GM19239 (cell line): ENCODE measurements at regions not wholly inside any gene's neighbourhood (a gene's known extent, or its start where the extent isn't known, plus 50 kb on each side); places are given as distances from the start of the nearest gene placed in this dataset.

Source experiments
- DNase-seq: peaks from one replicate; pipeline ENCODE4 v3.0.0; 2011; ENCODE audit warnings: low spot score; ENCODE audit not compliant: insufficient read length
- FAIRE-seq: peaks from 2 replicates; lab custom pipeline; 2011; peaks lifted over from hg19 to GRCh38; lab: Jason Lieb, UNC

DNA sequence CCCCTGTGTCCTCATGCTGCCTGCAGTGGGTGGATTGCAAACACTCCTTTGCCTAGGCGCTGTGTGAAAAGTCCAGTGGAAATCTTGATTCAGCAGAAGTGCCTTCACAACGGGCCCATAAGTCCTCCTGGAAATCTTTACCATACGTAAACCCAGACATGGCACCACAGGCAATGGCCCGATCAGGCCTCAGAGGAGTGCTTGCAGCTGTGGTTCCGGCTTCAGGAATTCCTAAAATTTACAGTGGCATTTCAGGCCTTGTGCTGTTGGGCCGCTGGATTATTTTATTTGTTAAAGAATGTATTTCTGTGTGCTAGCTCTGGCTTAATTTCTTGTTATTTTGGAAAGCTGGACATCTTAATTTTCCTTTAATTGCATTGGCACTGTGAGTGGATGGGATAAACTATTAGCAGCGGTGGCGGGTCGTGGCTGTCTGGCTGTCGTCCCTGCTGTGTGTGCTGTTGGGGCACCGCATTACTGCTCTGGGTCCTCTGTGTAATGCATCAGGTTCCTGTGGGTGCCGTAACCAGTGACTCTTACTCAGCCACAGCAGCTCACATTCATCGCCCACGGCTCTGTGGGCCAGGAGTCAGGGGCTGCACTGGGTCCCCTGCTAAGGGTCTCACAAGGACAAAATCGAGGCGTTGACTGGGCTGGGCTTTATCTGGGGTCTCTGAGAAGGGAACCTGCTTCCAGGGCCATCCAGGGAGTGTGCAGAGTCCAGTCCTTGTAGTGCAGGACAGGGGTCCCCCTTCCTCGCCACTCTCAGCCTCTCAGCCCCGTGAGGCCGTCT is 73.1 kb downstream of the RTP5 start:
- DNase-seq (no peak), FAIRE-seq (no peak)

DNA sequence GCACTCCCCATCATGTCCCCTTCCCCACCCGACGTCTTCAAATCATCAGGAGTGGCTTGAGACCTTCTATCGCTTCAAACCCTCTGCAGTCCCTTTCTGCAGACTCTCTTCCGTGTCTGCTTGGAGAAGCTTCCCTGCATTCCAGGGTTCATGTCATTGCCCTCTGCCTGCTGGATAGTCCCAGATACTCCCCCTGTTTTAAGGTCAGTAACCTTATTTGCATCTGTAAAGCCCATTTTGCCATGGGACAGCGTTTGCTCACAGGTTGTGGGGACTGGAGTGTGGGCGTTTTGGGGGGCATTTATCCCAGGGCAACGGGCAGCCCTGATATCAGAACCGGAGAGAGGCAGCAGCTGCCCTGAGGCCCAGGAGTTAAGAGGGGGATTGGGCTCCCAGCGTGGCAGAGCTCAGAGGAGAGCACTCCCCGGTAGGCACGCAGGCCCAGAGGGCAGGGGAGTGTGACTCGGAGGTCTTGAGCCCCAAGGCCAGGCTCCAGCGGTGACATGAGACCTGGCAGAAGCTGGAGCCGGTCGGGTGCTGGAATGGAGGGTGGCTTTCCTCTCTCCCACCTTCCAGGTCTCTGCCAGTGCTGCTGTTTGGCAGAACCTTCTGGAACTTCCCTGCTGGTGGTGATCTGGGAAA is 73.8 kb downstream of the RTP5 start:
- DNase-seq (no peak), FAIRE-seq (no peak)

GRCh38 chr2:241943961-241944575 is 74.5 kb downstream of the RTP5 start:
- DNase-seq (no peak), FAIRE-seq (no peak)

DNA sequence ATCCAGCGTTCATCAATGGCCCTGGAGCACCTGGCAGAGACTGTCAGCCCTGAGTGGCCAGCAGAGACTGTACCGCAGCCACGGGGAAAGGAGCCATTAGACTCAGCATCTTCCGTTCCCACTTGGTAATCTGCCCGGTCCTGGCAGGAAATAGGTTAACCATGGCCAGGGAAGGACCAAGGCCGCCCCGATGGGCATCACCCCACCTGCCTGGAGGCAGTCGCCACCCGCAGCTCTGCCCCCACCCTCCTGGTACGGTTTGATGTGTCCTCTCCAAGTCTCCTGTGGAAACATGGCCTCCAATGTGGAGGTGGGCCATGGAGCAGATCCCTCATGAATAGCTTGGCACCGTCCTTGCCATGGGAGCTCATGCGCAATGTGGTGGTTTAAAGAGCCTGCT is 75.3 kb downstream of the RTP5 start:
- DNase-seq (no peak), FAIRE-seq (no peak)

GRCh38 chr2:241945311-241945710 is 75.8 kb downstream of the RTP5 start:
- FAIRE-seq: no peak
- no peak for DNase-seq

DNA sequence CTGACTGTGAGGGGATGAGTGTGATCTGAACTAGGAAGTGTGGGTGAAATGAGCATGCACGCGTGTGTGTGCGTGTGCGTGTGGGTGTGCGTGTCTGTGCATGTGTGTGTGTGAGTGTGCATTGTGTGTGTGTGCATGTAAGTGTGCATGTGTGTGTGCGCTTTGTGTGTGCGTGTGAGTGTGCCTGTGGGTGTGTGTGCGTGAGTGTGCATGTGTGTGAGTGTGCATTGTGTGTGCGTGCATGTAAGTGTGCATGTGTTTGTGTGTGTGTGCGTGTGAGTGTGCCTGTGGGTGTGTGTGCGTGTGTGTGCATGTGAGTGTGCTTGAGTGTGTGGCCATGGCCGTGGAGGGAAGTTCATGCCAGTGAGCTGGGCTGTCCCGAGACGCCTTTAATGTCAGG is 76.3 kb downstream of the RTP5 start:
- no peak for DNase-seq
- no peak for FAIRE-seq

GRCh38 chr2:241946306-241947003 is 76.9 kb downstream of the RTP5 start:
- no peak for DNase-seq

DNA sequence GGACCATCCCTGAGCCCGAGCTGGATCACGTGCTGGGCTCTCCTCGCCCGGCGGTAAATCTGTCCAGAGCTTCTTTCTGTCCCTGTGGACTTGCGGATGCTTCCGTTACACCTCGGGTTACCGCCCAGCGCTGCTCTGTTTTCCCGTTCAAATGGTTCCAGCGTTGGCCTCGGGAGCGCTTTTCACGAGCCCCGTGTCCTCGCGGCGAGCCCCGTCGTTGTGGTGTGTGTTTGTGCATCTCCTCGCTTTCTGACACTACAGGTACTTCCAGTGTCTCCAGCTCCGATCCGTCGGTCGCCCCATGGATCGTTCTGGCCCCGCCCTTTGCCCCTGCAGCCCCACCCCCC is 77.4 kb downstream of the RTP5 start:
- FAIRE-seq: no peak
- no peak for DNase-seq

More at GRCh38 chr2:241946306-241947003, 76.9 kb downstream of the RTP5 start:
- no peak for FAIRE-seq

GRCh38 chr2:241947401-241947800 is 77.9 kb downstream of the RTP5 start:
- no peak for FAIRE-seq
- DNase-seq: no peak

DNA sequence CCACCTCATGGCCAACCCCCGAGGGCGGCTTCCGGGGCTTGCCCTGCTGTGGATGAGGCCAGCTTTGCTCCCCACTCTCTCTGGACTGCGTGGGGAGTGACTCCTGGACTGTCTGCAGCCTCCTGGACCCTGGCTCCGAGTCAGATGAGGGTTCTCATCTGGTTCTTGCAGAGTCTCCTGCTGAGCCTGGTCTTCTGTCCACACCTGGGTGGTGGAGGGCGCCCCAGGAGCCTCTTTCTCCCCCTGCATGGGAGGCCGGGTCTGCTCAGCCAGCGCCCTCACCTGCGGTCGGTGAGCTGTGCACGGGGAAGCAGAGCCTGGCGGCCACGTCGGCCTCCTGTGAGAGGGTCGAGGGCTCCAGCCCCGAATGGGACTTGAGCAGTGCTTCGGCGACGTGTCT is 78.3 kb downstream of the RTP5 start:
- FAIRE-seq (no peak), DNase-seq (no peak)

DNA sequence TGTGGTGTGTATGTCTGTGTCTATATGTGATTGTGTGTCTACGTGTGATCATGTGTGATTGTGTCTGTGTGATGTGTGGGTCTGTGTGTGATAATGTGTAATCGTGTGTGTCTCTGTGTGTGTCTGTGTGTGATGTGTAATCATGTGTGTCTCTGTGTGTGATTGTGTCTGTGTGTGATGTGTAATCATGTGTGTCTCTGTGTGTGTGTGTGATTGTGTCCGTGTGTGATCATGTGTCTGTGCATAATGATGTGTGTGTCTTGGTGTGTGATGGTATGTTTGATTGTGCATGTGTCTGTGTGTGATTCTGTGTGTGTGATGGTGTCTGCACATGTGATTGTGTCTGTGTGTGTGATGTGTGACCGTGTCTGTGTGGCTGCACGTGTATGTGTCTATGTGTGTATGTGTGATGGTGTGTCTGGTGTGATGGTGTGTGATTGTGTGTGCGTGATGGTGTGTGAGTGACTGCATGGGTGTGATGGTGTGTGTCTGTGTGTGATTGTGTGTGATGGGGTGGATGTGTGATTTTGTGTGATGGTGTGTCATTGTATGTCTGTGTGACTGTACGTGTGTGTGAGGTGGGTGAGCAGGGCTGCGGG is 78.9 kb downstream of the RTP5 start:
- DNase-seq: no peak
- no peak for FAIRE-seq

DNA sequence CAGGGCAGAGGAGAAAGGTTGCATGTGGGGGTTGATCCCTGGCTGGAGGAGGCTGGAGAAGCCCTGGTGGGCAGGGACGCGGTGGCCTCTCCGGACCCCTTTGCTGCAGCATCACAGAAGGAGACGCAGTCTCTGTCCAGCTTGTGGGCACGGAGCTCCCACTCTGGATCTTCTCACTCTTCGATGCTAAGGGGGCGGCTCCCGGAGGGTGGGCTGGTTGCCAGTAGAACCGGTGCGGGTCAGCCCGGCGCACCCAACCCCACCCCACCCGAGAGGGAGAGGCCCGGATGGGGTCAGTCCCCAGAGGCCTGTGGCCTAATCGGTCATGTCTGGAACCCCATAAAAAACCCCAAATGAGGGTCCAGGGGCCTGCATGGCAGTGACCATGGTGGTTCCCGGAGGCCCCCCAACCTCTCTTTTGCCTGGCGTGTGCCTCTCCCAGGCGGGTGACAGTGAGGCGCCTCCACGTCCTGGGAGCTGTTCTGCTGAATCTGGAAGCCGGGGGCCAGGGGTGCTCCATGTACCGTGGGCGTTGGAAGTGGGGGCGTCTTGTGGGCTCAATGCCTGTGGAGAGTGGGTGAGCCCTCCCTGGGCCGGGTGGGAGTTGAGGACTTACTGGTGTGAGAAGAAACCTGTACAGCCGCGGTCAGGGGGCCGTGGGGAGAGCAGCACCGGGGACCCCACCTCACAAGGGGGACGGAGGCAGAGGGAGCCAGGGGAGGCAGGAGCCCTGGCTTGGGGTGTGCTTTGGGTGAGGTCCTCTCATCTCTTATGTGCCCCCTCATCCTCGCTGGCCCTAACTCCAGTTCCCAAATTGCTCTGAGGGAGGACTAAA is 79.6 kb downstream of the RTP5 start:
- no peak for DNase-seq
- FAIRE-seq: no peak

- FAIRE-seq (no peak), DNase-seq (no peak)
Observed at GRCh38 chr2:241949736-241950412, 80.3 kb downstream of the RTP5 start.

- DNase-seq (peak; percentile 92), FAIRE-seq (peak; percentile 92)
Observed at GRCh38 chr2:241950413-241951315, 81.1 kb downstream of the RTP5 start.

GRCh38 chr2:241951316-241951700 is 81.8 kb downstream of the RTP5 start:
- peak; percentile 4 for FAIRE-seq
- DNase-seq: no peak

DNA sequence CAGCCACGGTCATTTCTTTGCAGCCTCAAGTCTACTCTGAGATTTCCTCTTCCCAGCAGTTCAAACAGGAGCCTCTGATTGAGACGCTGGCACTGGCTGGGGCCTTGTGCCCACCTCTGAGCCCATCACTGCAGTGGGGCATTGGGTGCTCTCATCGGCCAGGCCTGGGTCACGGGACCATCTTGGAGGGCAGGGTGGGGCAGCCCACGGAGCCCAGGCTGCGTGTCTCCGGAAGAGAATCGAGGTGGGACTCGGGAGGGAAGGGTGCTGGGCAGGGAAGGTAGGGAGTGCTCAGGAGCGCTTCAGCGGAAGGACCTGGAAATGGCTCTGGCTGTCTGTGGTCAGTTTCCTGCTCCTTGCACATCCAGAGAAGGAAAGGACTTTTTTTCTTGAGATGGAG is 82.4 kb downstream of the RTP5 start:
- FAIRE-seq (no peak), DNase-seq (no peak)

- FAIRE-seq (no peak), DNase-seq (no peak)
Observed at GRCh38 chr2:241952816-241953215, 83.3 kb downstream of the RTP5 start.

GRCh38 chr2:241953324-241953928 is 83.9 kb downstream of the RTP5 start:
- DNase-seq (no peak), FAIRE-seq (no peak)
